GM10266 (cell line): ENCODE measurements at regions not wholly inside any gene's neighbourhood (a gene's known extent, or its start where the extent isn't known, plus 50 kb on each side); places are given as distances from the start of the nearest gene placed in this dataset.

Source experiments
- DNase-seq: peaks from one replicate; pipeline ENCODE4 v3.0.0; 2012; ENCODE audit errors: extremely low spot score
- CTCF ChIP-seq: IDR thresholded peaks from 2 replicates; pipeline ENCODE4 v1.5.1; 2012; ENCODE audit warnings: mild to moderate bottlenecking, low read depth; ENCODE audit not compliant: control insufficient read depth, insufficient read depth; ENCODE audit errors: missing control alignments

GRCh38 chr15:67997996-67998395 lies 56.1 kb upstream of the PIAS1 start:
- DNase-seq = no peak
- no peak for TF ChIP-seq CTCF

GRCh38 chr15:67998599-67999133 lies 55.4 kb upstream of the PIAS1 start:
- TF ChIP-seq CTCF = no peak
- DNase-seq = no peak

GRCh38 chr15:67999320-68000100 lies 54.6 kb upstream of the PIAS1 start:
- DNase-seq = no peak
- no peak for TF ChIP-seq CTCF

GRCh38 chr15:68000754-68001153 lies 53.4 kb upstream of the PIAS1 start:
- no peak for TF ChIP-seq CTCF

GRCh38 chr15:68001811-68002210 lies 52.3 kb upstream of the PIAS1 start:
- no peak for DNase-seq
- no peak for TF ChIP-seq CTCF

More at GRCh38 chr15:68000754-68001153, 53.4 kb upstream of the PIAS1 start:
- DNase-seq = no peak

GRCh38 chr15:68003297-68003696 lies 50.8 kb upstream of the PIAS1 start:
- TF ChIP-seq CTCF = no peak
- DNase-seq = no peak
